ENCODE measurements at regions not wholly inside any gene's neighbourhood (a gene's known extent, or its start where the extent isn't known, plus 50 kb on each side); places are given as distances from the start of the nearest gene placed in this dataset.

DNA sequence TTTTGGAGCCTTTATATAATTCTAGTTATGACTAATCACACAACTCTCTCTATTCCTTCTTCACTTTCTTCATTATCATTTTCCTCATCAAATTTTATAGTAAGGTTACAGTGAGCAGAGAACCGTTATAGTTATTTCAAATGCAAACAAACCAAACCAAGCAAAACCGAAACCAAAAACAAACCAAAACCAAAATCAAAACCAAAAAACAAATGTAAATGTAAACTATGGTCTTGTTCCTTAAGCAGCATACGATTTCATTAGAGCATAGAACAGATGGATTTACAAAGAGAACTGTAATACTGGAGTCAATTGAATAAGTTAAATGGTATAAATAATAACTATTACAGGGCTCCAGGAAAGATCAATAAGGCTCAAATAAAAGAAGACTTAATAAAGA is 447.1 kb downstream of the LRRC70 start:
- no peak for TF ChIP-seq EZH2 (IDR thresholded peaks at IDR 0.05)
- no peak for TF ChIP-seq POLR2AphosphoS5 (IDR thresholded peaks at IDR 0.05; ENCODE audit: borderline replicate concordance, low read depth, low read length)
- no peak for TF ChIP-seq FOXP2 (optimal IDR thresholded peaks at IDR 0.05; ENCODE audit: control extremely low read depth, extremely low read length, insufficient read depth)

All from SK-N-MC (cell line).